HG03135 (cell line): ENCODE measurements at regions not wholly inside any gene's neighbourhood (a gene's known extent, or its start where the extent isn't known, plus 50 kb on each side); places are given as distances from the start of the nearest gene placed in this dataset.

Source experiments
- ATAC-seq: cut with Tn5 transposase; IDR thresholded peaks from one replicate; pipeline ENCODE4 v1.9.1; 2021; ENCODE audit warnings: mild to moderate bottlenecking, moderate library complexity; ENCODE audit not compliant: unreplicated experiment

DNA sequence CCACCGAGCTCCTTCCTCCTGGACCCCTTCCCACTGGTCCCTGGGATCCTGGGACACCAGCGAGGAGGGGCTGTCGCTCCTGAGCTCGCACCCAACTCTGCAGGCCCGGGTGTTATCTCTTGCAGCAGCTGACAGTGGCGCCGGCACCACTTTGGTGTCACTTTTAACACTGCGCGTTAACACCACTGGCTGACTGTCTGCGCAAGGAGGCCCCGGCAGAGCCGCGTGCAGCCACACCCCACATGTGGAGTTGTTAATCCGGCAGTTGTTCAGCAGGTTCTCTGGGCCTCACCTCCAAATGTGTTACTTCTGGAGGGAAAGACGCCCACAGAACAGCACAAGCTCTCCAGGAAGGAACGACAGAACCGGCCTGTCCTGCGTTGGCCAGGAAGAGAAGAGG is 155.0 kb upstream of the GLI2 start:
- ATAC-seq: no peak

GRCh38 chr2:120583121-120583520 is 152.5 kb upstream of the GLI2 start:
- ATAC-seq: no peak

DNA sequence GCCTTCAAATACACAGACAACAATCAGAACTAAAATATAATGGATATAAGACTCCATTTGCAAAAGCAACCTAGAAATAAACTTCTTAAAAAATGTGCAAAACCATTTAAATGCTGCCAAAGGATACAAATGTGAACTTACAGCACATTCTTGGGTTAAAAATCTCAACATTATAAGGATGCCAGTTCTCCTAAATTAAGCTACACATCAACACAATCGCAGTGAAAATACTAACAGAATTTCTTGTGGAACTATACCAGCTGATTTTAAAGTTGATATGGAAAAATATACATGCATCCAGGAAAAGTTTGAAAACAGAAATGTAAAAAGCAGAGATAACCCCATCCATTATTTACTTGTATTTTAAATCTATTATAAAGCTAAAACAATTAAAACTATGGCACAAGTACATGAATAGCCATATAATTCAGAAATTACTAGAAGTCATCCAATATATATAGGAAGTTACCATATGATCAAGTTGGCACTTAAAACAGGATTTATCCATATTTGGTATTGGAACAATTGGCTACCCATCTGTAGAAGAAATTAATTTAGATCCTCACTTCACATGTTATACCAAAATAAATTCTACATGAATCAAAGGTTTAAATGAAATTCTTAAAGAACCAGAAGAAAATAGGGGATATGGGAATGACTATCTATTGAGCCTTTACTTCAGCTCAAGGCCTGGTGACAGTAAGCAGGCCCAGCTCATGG is 151.7 kb upstream of the GLI2 start:
- no peak for ATAC-seq

DNA sequence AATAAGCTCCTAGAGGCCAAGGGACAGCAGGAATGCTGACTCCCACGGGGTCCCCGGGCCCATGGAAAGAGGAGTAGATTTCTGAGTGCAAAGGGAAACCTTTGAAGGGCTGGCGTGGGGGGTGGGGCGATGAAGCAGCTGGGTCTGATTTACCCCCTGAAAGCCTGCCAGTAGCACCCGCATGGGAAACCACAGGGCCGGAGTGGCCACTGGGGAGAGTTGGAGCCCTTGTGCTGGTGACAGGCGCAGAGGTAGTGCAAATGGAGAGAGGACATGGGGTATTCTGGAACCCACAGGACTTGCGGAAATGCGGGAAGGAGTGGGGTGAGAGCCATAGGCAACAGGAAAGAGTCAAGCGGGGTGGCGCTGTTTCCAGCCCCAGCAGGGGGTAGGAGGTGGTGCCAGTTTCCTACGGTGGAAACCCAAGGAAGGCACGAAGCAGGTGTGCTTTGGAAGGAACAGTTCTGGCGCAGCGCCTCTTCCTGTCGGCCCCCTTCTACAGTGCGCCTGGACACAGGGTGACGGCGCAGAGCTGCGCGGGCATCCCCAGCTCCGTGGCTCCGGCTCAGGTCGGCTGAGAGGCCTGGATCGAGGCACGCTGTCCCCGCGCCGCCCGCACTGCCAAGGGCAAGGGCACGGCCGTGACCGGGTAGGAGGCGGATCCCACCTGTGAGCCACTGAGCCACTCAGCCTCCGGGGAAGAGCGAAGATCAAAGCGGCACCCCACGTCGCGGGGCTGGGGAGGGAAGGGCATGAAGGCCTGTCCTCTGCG is 149.0 kb upstream of the GLI2 start:
- ATAC-seq: no peak

DNA sequence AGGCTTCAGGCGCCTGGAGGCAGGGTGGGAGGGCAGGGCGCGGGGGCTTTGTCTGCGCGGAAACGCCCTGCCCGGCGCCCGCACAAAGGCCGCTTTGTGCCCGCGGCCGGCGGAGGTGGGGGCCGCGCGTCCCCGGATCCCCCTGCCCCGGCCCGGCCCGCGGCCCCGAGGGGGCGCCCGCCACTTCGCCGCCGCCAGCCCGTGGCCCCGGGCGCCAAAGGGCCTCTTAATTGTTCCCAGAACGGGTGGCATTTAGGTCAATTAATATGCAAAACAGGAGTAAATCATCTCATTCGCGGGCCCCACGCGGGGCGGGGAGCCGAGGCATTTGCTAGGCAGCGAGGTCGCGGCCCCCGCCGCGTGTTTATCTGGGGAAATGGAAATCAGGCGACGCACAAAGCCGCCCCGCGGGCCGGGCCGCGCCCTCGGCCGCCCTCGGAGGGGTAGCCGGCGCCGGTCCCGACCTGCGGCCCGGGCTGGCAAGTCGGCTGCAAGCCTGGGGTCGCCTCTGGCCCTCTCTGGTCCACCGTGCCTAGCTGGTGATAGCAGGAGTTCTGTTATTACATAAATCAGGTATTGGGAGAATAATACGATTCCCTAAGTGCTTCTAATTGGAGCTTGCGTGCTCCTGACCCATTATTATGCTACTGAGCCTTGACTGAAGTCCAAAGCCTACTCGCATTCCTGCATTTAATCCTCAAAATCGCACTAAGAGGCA is 148.2 kb upstream of the GLI2 start:
- no peak for ATAC-seq

DNA sequence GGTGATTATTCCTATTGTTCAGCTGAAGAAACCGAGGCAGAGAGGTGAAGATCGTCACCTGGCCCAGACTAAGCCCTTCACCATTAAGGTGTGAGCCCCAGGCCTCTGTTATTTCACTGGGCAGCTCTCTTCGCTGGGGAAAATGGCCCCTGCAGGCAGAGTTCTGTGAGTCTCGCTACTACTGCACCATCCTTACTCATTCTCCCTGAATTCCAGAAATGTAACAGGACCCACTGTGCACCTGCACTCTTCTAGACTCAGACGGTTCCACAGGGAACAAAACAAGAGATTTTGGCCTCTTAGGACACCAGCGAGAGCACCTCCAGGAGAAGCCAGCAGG is 147.7 kb upstream of the GLI2 start:
- no peak for ATAC-seq

DNA sequence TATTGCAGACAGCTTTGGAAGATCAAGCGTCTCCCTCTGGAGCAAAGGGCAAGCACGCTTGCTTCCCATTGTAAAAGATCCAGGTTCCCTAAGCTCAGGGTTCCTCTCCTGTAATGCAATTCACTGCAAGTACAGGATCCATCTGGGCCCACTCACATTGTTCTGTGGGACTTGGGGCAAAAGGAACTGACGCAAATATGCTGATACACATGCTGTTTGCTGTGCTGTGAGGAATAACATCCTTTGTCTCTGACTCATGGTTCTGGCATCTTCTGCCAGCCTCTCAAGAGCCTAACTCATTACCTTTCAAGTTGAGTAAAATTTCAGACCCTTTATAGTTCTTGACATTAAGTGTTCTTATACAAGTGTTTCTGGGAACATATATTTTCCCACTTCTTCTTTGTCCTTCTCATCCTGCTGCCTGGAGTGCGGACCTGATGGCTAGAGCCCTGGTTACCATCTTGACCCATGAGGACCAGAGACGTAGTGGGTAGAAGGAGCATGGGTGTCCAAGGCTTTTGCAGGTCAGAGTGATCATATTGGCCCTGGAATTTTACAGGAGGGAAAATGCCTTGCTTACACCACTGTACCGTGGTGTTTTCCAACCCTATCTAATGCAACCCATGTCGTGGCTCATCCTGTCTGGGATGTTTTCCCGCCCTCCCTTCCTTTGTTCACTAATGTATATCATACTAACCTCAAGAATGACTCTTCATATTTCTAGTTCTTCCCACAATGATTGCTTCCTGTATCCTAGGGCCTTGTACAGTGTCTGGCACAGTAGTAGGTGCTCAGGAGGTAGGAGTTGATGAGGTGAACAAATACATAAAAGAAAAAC is 145.7 kb upstream of the GLI2 start:
- ATAC-seq: no peak

GRCh38 chr2:120590841-120591240 is 144.8 kb upstream of the GLI2 start:
- ATAC-seq: no peak

- ATAC-seq: no peak
These were observed 144.1 kb upstream of the GLI2 start for GRCh38 chr2:120591572-120591971.

GRCh38 chr2:120592084-120592483 is 143.6 kb upstream of the GLI2 start:
- ATAC-seq: no peak

DNA sequence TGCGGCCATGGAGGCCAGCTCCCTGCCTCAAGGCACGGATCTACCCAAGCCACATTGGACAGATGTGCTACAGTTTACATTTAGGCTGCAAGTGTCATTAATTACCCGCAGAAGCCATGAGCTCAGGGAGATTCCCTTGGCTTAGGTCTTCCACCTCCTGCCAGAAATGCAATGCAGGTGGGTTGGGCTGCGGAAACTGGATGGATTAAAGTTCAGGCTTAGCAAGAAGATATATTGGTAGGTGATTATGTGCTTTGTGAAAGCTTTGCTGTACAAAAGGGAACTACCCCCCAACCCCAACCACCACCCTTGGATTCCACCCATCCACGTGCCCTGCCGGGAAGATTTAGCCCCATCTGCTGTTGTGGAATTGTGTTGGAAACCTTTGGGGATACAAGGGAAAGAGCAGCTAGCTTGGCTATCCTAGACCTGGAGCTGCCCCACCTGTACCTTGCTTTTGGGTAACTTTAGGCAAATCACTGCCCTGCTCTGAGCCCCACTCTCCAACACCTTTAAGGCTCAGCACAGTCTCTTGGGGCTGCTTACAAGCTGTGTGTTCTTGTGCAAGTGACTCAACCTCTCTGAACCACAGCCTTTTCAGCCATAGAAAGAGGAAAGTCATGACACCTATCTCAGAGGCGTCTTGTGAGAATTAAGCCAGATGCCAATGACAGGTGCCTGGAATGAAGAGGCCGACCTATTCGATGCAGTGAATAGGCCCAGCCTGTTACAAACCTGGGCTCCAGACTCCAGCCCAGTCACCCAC is 141.6 kb upstream of the GLI2 start:
- ATAC-seq: no peak

- ATAC-seq: no peak
These were observed 140.6 kb upstream of the GLI2 start for GRCh38 chr2:120594856-120595685.

DNA sequence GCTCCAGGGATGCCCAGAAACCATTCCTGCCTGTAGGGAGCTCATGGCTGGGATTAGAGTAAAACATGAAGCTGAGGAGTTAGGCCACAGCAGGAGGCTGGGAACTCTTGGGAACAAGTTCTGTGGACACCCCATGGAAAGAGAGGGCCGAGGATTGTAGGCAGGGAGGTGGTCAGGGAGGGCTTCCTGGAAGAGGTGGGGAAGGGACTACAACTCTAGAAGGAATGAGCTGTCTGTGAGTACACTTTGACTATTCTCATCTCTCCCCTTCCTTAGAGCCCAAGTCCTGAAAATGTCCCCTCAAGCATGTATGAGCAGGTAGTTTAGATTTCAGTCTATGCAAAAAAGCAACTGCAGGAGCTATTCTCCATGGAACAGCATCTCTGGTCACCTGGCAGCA is 139.9 kb upstream of the GLI2 start:
- ATAC-seq: no peak

- no peak for ATAC-seq
These were observed 139.4 kb upstream of the GLI2 start for GRCh38 chr2:120596191-120596811.

GRCh38 chr2:120596990-120597594 is 138.6 kb upstream of the GLI2 start:
- no peak for ATAC-seq

DNA sequence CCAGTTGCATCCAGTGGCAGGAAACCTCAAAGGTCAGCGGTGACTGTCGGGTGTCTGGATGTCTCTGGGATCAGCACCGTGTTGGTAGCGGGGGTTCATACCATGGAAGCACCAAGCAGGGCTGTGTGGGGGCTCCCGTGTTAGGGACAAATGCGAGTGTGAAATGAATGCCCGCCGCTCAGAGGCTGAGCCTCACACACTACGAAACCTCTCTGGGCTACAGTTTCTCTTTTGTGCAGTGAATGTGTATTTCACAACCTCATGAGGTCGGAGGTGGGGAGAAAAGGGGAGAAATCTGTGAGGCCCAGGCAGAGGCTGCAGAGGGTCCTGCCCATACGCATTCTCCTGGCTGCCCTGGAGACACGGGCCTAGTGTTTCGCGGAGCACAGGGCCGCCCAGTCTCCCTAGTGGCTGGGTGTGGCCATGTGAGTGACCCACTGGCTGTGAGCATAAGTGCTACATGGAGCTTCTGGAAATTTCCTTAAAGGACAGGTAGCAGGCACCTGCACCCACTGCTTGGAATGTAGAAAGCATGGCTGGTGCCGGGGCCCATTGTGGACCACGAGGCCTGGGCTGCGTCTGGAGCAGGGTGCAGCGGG is 138.0 kb upstream of the GLI2 start:
- no peak for ATAC-seq

- no peak for ATAC-seq
These were observed 137.3 kb upstream of the GLI2 start for GRCh38 chr2:120598416-120598815.

- no peak for ATAC-seq
These were observed 136.6 kb upstream of the GLI2 start for GRCh38 chr2:120599072-120599471.
